Cardiac fibroblast (primary cell): ENCODE measurements at regions not wholly inside any gene's neighbourhood (a gene's known extent, or its start where the extent isn't known, plus 50 kb on each side); places are given as distances from the start of the nearest gene placed in this dataset.

Source experiments
- DNase-seq, 2 donors: peaks; one replicate each; pipeline versions ENCODE4 v3.0.0 to v3.0.0-alpha.2; 2010; ENCODE audit warnings: low read depth in 2 of 2
- H3K4me3 ChIP-seq, 2 donors: replicated peaks in 1 of 2; 1 replicate in 1 of 2; 2 replicates in 1 of 2; pipeline ENCODE4 v1.5.1; 2011; ENCODE audit warnings: low read depth in 2 of 2, low read length in 2 of 2, mild to moderate bottlenecking in 2 of 2, moderate library complexity in 1 of 2
- TF ChIP-seq, protein P1 (sequence below): IDR thresholded peaks from one replicate; pipeline ENCODE4 v1.5.1; 2011; ENCODE audit warnings: low read depth, mild to moderate bottlenecking, low read length, inconsistent platforms

DNA sequence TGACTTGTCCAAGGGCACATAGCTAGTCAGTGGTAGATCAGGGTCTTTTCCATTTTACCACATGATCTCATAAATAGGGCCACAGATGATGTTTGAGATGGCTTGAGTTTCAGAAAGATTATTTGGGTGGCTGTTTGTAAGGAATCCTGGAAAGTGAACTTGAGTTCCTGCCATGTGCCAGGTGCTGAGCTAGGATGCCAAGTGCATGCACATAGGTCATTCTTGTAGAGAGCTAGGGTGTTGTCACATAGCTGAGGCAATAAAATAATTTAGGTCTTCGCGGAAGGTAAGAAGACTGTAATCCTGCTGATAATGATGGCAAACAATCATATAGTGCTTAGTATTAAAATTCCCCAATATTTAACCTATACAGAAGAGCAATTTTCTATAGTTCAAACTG is 1162.6 kb upstream of the TENM4 start:
- H3K4me3 ChIP-seq, result no peak overlapping the region
- TF ChIP-seq, protein P1, sequence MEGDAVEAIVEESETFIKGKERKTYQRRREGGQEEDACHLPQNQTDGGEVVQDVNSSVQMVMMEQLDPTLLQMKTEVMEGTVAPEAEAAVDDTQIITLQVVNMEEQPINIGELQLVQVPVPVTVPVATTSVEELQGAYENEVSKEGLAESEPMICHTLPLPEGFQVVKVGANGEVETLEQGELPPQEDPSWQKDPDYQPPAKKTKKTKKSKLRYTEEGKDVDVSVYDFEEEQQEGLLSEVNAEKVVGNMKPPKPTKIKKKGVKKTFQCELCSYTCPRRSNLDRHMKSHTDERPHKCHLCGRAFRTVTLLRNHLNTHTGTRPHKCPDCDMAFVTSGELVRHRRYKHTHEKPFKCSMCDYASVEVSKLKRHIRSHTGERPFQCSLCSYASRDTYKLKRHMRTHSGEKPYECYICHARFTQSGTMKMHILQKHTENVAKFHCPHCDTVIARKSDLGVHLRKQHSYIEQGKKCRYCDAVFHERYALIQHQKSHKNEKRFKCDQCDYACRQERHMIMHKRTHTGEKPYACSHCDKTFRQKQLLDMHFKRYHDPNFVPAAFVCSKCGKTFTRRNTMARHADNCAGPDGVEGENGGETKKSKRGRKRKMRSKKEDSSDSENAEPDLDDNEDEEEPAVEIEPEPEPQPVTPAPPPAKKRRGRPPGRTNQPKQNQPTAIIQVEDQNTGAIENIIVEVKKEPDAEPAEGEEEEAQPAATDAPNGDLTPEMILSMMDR, result no peak
- DNase-seq, result no peak

DNA sequence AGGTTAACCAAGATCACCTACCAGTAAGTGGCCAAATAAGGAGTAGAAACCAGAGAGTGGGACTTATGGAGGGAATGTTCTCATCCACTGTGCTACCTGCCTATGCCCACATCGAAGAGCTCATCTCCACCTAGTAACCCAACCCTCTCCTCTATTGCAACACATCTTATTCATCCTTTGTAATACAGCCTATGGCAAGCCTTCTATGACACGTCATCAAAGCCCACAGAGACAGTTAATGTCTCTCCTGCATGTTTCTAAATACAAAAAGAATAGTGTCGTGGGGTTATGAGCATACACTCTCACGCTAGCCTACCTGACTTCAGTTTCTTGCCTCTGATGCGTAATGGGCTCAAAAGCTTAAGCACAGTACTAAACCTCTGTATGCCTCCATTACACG is 1158.1 kb upstream of the TENM4 start:
- DNase-seq, result no peak
- no peak overlapping the region for H3K4me3 ChIP-seq
- TF ChIP-seq, protein P1, result no peak

DNA sequence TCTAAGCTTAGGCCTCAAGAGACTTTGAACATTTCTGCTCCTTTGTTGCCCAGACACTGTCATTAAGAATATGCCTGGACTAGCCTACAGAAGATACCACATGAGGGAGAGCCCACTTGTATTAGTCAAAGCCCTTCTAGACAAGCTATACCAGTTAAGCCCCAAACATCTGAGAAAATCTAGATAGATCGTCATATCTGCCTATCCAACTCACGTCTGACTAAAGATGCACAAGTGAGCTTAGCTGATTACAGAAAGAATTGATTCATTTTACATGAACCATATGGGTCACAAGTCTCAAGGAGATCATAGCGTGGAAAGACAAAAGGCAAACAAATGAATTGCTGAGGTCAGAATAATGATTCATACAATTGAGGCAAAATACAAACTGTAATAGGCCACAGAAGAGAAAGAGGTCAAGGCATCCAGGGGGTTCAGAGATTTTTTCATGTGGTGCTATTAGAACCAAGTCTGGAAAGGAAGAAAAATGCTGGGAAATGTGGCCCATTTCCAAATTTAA is 1155.5 kb upstream of the TENM4 start:
- no peak overlapping the region for H3K4me3 ChIP-seq
- peak in 1 of 2 donors; percentile 44 for DNase-seq
- TF ChIP-seq, protein P1, result no peak

DNA sequence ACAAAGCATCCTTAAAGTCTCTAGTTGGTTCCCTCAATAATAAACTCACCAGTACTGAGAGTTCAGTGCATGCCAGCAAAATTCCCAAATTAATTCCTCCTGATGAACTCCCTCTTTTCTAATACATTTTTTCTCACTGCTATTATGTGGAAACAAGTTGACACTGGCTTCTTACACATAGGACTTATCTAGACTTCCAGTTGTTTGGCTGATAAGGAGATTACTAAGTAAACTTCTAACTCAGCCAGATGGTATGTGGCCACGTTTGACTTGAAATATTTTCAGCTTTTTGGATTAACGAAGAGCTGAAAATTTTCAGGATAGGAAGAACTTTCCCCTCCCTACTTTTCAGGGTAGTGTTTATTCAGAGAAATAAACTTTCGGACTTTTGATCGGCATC is 1154.2 kb upstream of the TENM4 start:
- TF ChIP-seq, protein P1, result no peak
- H3K4me3 ChIP-seq, result no peak overlapping the region
- DNase-seq, result peak; percentile 50 to 75

DNA sequence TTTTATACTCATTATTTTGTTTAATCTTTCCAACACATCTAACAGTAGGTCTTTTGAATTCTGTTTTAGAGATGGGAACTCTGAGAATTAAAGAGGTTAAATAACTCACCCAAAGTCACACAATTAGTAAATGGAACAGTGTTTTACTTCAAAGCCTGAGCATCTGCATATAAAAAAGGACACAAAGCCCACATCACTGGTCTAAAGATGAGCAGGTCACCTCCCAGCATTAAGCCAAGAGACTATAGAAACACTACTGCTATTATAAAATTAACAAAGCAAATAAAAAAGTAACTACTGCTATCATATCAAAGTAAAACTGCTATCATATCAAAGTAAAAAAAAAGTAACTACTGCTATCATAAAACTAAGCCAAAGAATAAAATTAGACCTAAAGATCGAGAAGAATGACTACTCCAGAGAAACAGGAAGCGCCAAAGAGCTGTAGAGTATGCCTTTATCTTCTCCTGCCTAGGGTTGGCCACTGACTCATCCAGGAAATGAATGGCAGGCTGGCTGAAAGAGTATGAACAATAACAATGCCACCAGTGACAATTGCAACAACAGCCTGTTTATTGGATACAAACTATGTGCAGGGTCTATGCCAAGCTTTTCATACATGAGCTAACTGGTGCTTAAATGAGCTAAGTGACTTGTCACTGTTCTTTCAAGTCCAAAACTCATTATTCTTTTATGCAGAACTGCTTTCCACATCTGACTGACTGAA is 1153.0 kb upstream of the TENM4 start:
- DNase-seq, result peak; percentile 77 to 82
- TF ChIP-seq, protein P1, result no peak

DNA sequence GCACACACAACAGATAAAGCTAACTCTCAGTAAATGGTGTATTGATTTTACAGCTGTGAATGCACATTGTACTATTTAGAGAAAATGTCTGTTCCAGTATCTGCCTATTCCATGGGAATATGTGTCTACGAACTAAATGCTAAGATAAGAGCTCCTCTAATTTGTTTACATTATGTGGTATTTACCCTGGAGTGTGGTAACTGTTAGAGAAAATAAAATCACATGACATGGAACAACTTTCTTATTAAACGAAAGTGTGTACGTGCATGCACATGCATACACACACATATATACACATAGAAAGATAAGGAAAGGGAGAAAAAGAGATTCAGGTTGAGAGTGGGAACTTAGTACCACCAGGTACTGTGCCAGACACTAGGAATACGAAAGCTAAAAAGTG is 1151.7 kb upstream of the TENM4 start:
- no peak overlapping the region for H3K4me3 ChIP-seq
- no peak for DNase-seq
- TF ChIP-seq, protein P1, result no peak

More for the DNA sequence above, 1153.0 kb upstream of the TENM4 start:
- H3K4me3 ChIP-seq, result no peak overlapping the region

DNA sequence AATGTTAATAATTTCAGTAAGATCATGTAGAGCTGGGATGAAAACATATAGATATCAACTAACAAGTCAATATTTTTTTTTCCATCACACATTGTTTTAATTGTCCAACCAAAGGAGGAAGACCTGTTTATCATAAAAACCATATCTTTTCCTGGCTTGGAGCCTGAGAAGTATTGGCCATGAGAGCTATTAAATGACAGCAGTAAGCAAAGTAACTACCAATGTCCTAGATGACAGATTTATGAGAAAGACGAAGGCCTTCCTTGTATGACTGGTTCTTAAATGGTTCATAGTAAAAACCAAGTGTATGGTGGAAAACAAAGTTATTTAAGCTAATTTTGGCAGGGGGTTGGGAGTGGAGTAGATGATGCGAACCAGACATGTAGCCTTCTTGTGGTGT is 1147.1 kb upstream of the TENM4 start:
- no peak overlapping the region for H3K4me3 ChIP-seq
- DNase-seq, result no peak
- TF ChIP-seq, protein P1, result no peak
